ENCODE measurements at regions not wholly inside any gene's neighbourhood (a gene's known extent, or its start where the extent isn't known, plus 50 kb on each side); places are given as distances from the start of the nearest gene placed in this dataset.

GRCh38 chr6:2526766-2527165, 224.0 kb downstream of the MYLK4 start:
- ChIA-PET CTCF (no interaction called here), POLR2A (no interaction called here), RAD21 (ENCODE audit: low non-redundant PET in 1 of 2, low total read pairs in 2 of 2, uncharacterized antibody in 2 of 2, unreplicated experiment in 2 of 2) (no interaction called here)
- H3K36me3 ChIP-seq (ENCODE audit: control insufficient read depth in 1 of 2, insufficient read depth in 2 of 2, low read length in 2 of 2): no peaks in the 10 kb centered on the region
- H3K27me3 ChIP-seq (ENCODE audit: insufficient read depth, low read length): no peaks in the 10 kb centered on the region
- H3K4me3 ChIP-seq (replicated peaks in 1 of 2; ENCODE audit: low read depth in 1 of 2, low read length in 2 of 2): no peak overlapping the region
- peaks cover 3 to 4% of the 10 kb centered on the region in 2 experiments; a peak in 2 of 4 replicates for H3K9me3 ChIP-seq (ENCODE audit: control insufficient read depth in 1 of 2, insufficient read depth in 1 of 2, low read depth in 1 of 2, low read length in 2 of 2)
- no peak overlapping the region for H3K27ac ChIP-seq (ENCODE audit: low read depth, low read length)
- ATAC-seq (no peak), DNase-seq (ENCODE audit: low read depth, low spot score) (no peak)
- H2AFZ ChIP-seq (ENCODE audit: low read depth, low read length, poor library complexity, severe bottlenecking): no peak overlapping the region
- H3K9me2 ChIP-seq (ENCODE audit: insufficient read depth): no peaks in the 10 kb centered on the region
- H3K79me2 ChIP-seq (ENCODE audit: insufficient read depth, low read length): no peaks in the 10 kb centered on the region
- no peaks in the 10 kb centered on the region for H3K4me1 ChIP-seq (ENCODE audit: control insufficient read depth in 1 of 2, insufficient read depth in 2 of 2, low read length in 2 of 2)
- TF ChIP-seq CBX3 (IDR thresholded peaks at IDR 0.05; ENCODE audit: low read depth): no peak
- TF ChIP-seq ATF3 (IDR thresholded peaks at IDR 0.05): no peak
- no peak for TF ChIP-seq CTCF (IDR thresholded peaks at IDR 0.05 in 2 of 3, conservative IDR thresholded peaks at IDR 0.05 in 1 of 3; ENCODE audit: borderline replicate concordance in 1 of 3, insufficient read depth in 1 of 3, low read depth in 2 of 3, low read length in 2 of 3)
- TF ChIP-seq REST (IDR thresholded peaks at IDR 0.05; ENCODE audit: low read depth): no peak
- no peak for TF ChIP-seq EZH2phosphoT487 (IDR thresholded peaks at IDR 0.05; ENCODE audit: borderline replicate concordance)
- no peak for TF ChIP-seq EGR1 (IDR thresholded peaks at IDR 0.05; ENCODE audit: low read depth)
- TF ChIP-seq SIN3A (IDR thresholded peaks at IDR 0.05; ENCODE audit: low read depth): no peak
- TF ChIP-seq ZBTB33 (IDR thresholded peaks at IDR 0.05; ENCODE audit: extremely low read depth, insufficient replicate concordance, low read length): no peak
- TF ChIP-seq SRF (IDR thresholded peaks at IDR 0.05; ENCODE audit: low read depth): no peak
- no peak for TF ChIP-seq CEBPB (IDR thresholded peaks at IDR 0.05; ENCODE audit: low read depth)
- TF ChIP-seq YY1 (IDR thresholded peaks at IDR 0.05; ENCODE audit: extremely low read depth, insufficient replicate concordance, low read depth, low read length): no peak
- TF ChIP-seq FOSL1 (IDR thresholded peaks at IDR 0.05; ENCODE audit: low read depth): no peak
- no peak for TF ChIP-seq ELF1 (IDR thresholded peaks at IDR 0.05; ENCODE audit: borderline replicate concordance, low read depth)
- no peak for TF ChIP-seq POLR2A (IDR thresholded peaks at IDR 0.05; ENCODE audit: borderline replicate concordance, extremely low read depth, insufficient read depth, insufficient read length)
- no peak for TF ChIP-seq JUND (IDR thresholded peaks at IDR 0.05)
- TF ChIP-seq ZNF274 (IDR thresholded peaks at IDR 0.05; ENCODE audit: low read depth, low read length): no peak
- TF ChIP-seq MAX (IDR thresholded peaks at IDR 0.05): no peak
- no peak for TF ChIP-seq ZFX (IDR thresholded peaks at IDR 0.05)
- no peak for TF ChIP-seq POLR2AphosphoS5 (IDR thresholded peaks at IDR 0.05; ENCODE audit: low read depth, low read length)
- no peak for TF ChIP-seq EZH2 (IDR thresholded peaks at IDR 0.05)
- no peak overlapping the region for H3K9ac ChIP-seq (ENCODE audit: low read length)
- no peak overlapping the region for H3K4me2 ChIP-seq (ENCODE audit: low read length)
- H4K20me1 ChIP-seq (ENCODE audit: insufficient read depth): no peaks in the 10 kb centered on the region
- intact Hi-C loops (cut with micrococcal nuclease): no loop called here
- BruUV-seq (replicated peaks): no TSS peak

Data from HCT116 (cell line).